GM21619 (cell line): ENCODE measurements at regions not wholly inside any gene's neighbourhood (a gene's known extent, or its start where the extent isn't known, plus 50 kb on each side); places are given as distances from the start of the nearest gene placed in this dataset.

Experiments used
- ATAC-seq: cut with Tn5 transposase; IDR thresholded peaks from one replicate; pipeline ENCODE4 v1.9.1; 2021; ENCODE audit not compliant: unreplicated experiment

DNA sequence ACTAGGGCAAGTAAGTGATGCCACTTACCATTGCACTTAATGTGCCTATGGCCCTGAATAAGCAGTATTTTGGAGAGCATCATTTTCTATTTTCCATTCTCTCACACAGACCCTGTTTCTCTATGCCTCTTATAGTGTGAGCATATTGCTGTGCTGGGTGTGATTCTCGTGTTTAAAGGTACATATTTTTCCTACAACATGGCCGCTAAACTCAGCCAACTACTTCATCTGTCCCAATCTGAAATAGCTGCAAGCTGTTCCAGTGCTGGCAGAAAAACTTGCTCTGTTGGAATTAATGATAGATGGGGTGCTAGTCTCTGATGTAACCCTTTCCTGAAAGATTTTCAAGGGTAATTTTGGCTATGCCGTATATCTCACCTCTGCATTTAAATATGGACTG is 97.5 kb downstream of the ZNF326 start:
- no peak for ATAC-seq
